T-helper 1 cell (primary cell): ENCODE measurements at regions not wholly inside any gene's neighbourhood (a gene's known extent, or its start where the extent isn't known, plus 50 kb on each side); places are given as distances from the start of the nearest gene placed in this dataset.

ENCODE experiments used
- DNase-seq, 5 donors: peaks; one replicate each; pipeline ENCODE4 v3.0.0-alpha.2; 2012 to 2020

- DNase-seq, result no peak
These were observed 59.0 kb downstream of the RPS29 start for GRCh38 chr14:49527221-49527620.

- no peak for DNase-seq
These were observed 60.1 kb downstream of the RPS29 start for GRCh38 chr14:49526101-49526500.

GRCh38 chr14:49516286-49516685 is 69.9 kb downstream of the RPS29 start:
- no peak for DNase-seq

- no peak for DNase-seq
These were observed 73.6 kb downstream of the RPS29 start for GRCh38 chr14:49512571-49512970.

- no peak for DNase-seq
These were observed 74.0 kb downstream of the RPS29 start for GRCh38 chr14:49512147-49512551.

GRCh38 chr14:49508124-49508523 is 78.1 kb downstream of the RPS29 start:
- DNase-seq, result no peak

GRCh38 chr14:49506650-49507049 is 79.5 kb downstream of the RPS29 start:
- no peak for DNase-seq

GRCh38 chr14:49505041-49505766 is 81.0 kb downstream of the RPS29 start:
- DNase-seq, result no peak

- DNase-seq, result peak in 2 of 5 donors; percentile 5 to 45
These were observed 88.3 kb downstream of the RPS29 start for GRCh38 chr14:49497725-49498348.

GRCh38 chr14:49497267-49497666 is 88.9 kb downstream of the RPS29 start:
- DNase-seq, result no peak

GRCh38 chr14:49494836-49495235 is 91.3 kb downstream of the RPS29 start:
- no peak for DNase-seq

GRCh38 chr14:49493557-49493956 is 92.6 kb downstream of the RPS29 start:
- no peak for DNase-seq

- no peak for DNase-seq
These were observed 94.0 kb downstream of the RPS29 start for GRCh38 chr14:49492151-49492550.

GRCh38 chr14:49489341-49489740 is 96.8 kb downstream of the RPS29 start:
- no peak for DNase-seq

GRCh38 chr14:49487238-49487637 is 98.9 kb downstream of the RPS29 start:
- no peak for DNase-seq

- DNase-seq, result no peak
These were observed 100.9 kb downstream of the RPS29 start for GRCh38 chr14:49485290-49485689.

- no peak for DNase-seq
These were observed 102.0 kb downstream of the RPS29 start for GRCh38 chr14:49484180-49484579.

- no peak for DNase-seq
These were observed 102.9 kb downstream of the RPS29 start for GRCh38 chr14:49483268-49483667.

- DNase-seq, result no peak
These were observed 105.1 kb downstream of the RPS29 start for GRCh38 chr14:49480979-49481498.

- DNase-seq, result no peak
These were observed 106.0 kb downstream of the RPS29 start for GRCh38 chr14:49480053-49480760.

GRCh38 chr14:49479432-49479831 is 106.7 kb downstream of the RPS29 start:
- no peak for DNase-seq

GRCh38 chr14:49478784-49479183 is 107.4 kb downstream of the RPS29 start:
- DNase-seq, result no peak

GRCh38 chr14:49467091-49467490 is 119.1 kb downstream of the RPS29 start:
- DNase-seq, result no peak

- no peak for DNase-seq
These were observed 121.3 kb downstream of the RPS29 start for GRCh38 chr14:49464885-49465284.
